ENCODE measurements at regions not wholly inside any gene's neighbourhood (a gene's known extent, or its start where the extent isn't known, plus 50 kb on each side); places are given as distances from the start of the nearest gene placed in this dataset.
"Not testable (repeated sequence)": the region's sequence is repeated elsewhere in the genome, so short reads cannot be mapped to it uniquely, and the experiment has no call there.

DNA sequence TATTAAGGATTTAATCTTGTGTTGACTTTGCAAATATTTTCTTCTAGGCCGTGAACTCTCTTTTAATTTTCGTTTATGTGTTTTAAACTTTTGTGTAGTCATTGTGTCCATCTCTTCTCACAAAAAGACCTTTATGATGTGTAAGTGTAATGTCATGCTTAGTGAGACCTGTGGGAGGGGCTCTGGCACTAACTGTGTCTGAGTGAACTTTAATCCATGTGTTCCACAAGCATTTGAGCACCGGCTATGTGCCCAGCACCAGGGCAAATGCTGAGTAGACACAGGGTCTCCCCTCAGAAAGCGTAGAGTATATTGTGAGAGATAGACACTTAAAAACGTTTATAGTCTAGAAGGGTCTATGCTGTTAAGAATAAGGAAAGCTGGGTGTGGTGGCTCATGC lies 272.6 kb upstream of the TUT7 start:
- Histone ChIP-seq H3K27me3 (no peaks in the 10 kb centered on the region), H3K27ac (replicated peaks in 1 of 4) (no peak overlapping the region), H3K36me3 (no peaks in the 10 kb centered on the region), H3K4me1 (peaks cover 0 to 17% (median 13%) of the 10 kb centered on the region in 4 donors), H3K9me3 (no peaks in the 10 kb centered on the region), H3K4me3 (no peak overlapping the region)
- DNase-seq (ENCODE audit: extremely low spot score) = peak; percentile 37
- intact Hi-C loops (cut with DNase I) = no loop called here
- TF ChIP-seq POLR2AphosphoS5 (IDR thresholded peaks at IDR 0.05) = no peak
- no peak for TF ChIP-seq EP300 (IDR thresholded peaks at IDR 0.05)
- no peak for TF ChIP-seq CTCF (IDR thresholded peaks at IDR 0.05)
- TF ChIP-seq POLR2A (IDR thresholded peaks at IDR 0.05; ENCODE audit: low read depth) = no peak
- 87% methylated on average over 5 of the region's 5 CpGs for WGBS

DNA sequence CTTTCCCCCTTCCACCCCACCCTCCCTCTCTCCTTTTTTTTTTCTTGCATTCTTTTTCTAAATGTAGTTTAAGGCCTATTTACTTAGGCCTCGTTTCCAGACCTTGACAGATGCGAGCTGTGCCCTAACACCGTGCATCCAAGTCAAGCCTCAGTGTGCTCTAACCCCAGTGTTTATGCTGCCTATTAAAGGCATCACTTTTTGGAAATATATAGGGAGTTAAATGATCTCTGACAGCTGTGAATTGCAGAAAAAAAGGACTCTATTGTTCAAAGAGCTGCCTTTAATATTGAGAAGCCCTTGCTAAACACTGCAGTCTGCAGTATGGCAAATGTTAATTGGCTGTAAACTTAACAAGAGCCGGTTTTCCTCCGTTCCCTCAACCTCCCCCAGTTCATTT lies 270.4 kb upstream of the TUT7 start:
- WGBS = 32% methylated on average over 5 of the region's 5 CpGs
- Histone ChIP-seq H3K27ac (replicated peaks in 1 of 4) (peak overlapping the region in 3 of 4 donors; percentile 26 to 55 (median 26)), H3K9me3 (no peaks in the 10 kb centered on the region), H3K4me3 (no peak overlapping the region), H3K4me1 (peaks cover 0 to 17% (median 13%) of the 10 kb centered on the region in 4 donors), H3K27me3 (no peaks in the 10 kb centered on the region), H3K36me3 (no peaks in the 10 kb centered on the region)
- TF ChIP-seq EP300 (IDR thresholded peaks at IDR 0.05) (no peak), POLR2A (IDR thresholded peaks at IDR 0.05; ENCODE audit: low read depth) (no peak), POLR2AphosphoS5 (IDR thresholded peaks at IDR 0.05) (no peak), CTCF (IDR thresholded peaks at IDR 0.05) (no peak)
- no peak for DNase-seq (ENCODE audit: extremely low spot score)
- intact Hi-C loops (cut with DNase I) = no loop called here

GRCh38 chr9:86614871-86615849 lies 260.9 kb upstream of the TUT7 start:
- Histone ChIP-seq H3K27me3 (no peaks in the 10 kb centered on the region), H3K27ac (replicated peaks in 1 of 4) (no peak overlapping the region), H3K9me3 (no peaks in the 10 kb centered on the region), H3K36me3 (no peaks in the 10 kb centered on the region), H3K4me3 (no peak overlapping the region), H3K4me1 (peaks cover 0 to 14% (median 12%) of the 10 kb centered on the region in 4 donors)
- DNase-seq (ENCODE audit: extremely low spot score) = no peak
- peak; percentile 37 to 48 (median 39) for TF ChIP-seq CTCF (IDR thresholded peaks at IDR 0.05)
- no peak for TF ChIP-seq POLR2A (IDR thresholded peaks at IDR 0.05; ENCODE audit: low read depth)
- no peak for TF ChIP-seq EP300 (IDR thresholded peaks at IDR 0.05)
- no peak for TF ChIP-seq POLR2AphosphoS5 (IDR thresholded peaks at IDR 0.05)
- intact Hi-C loops (cut with DNase I) = loop anchor here (5.0 kb wide), 1 partner anchor 707 kb away; no protein-coding TSS in a partner anchor
- 69% methylated on average over 6 of the region's 6 CpGs for WGBS

DNA sequence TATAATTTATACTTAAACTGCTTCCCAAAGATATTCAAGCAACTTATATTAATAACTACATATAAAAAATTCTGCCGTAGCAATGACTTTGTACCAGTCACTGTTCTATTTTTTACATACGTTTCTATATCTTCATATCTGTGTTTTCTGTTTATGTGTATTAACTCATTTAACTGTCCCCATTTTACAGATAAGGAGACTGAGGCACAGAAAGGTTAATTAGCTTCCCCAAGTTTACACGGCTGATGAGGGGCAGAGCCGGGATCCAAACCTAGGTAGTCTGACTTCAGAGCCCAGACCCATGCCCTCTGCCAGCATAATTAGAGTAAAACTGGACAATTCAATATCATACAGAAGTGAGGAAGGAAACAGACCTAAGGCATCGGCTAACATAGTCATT lies 259.7 kb upstream of the TUT7 start:
- TF ChIP-seq POLR2A (IDR thresholded peaks at IDR 0.05; ENCODE audit: low read depth) = no peak
- TF ChIP-seq CTCF (IDR thresholded peaks at IDR 0.05) = no peak
- no peak for TF ChIP-seq EP300 (IDR thresholded peaks at IDR 0.05)
- no peak for TF ChIP-seq POLR2AphosphoS5 (IDR thresholded peaks at IDR 0.05)
- Histone ChIP-seq H3K27ac (replicated peaks in 1 of 4) (no peak overlapping the region), H3K27me3 (no peaks in the 10 kb centered on the region), H3K9me3 (no peaks in the 10 kb centered on the region), H3K4me1 (peaks cover 0 to 14% (median 12%) of the 10 kb centered on the region in 4 donors), H3K36me3 (no peaks in the 10 kb centered on the region), H3K4me3 (no peak overlapping the region)
- DNase-seq (ENCODE audit: extremely low spot score) = no peak
- WGBS = 92% methylated on average over 5 of the region's 5 CpGs
- intact Hi-C loops (cut with DNase I) = no loop called here

- intact Hi-C loops (cut with DNase I); DNase-seq (ENCODE audit: extremely low spot score); H3K27me3 ChIP-seq; H3K4me3 ChIP-seq; H3K27ac ChIP-seq (replicated peaks in 1 of 4); H3K36me3 ChIP-seq; H3K9me3 ChIP-seq: not testable (repeated sequence)
- WGBS = 91% methylated on average over 18 of the region's 27 CpGs
- H3K4me1 ChIP-seq = peaks cover 0 to 14% (median 12%) of the 10 kb centered on the region in 4 donors
Observed at GRCh38 chr9:86611534-86611933, 257.3 kb upstream of the TUT7 start.

Data from esophagus muscularis mucosa (tissue), 4 donors.